IMR-90 (cell line): ENCODE measurements at regions not wholly inside any gene's neighbourhood (a gene's known extent, or its start where the extent isn't known, plus 50 kb on each side); places are given as distances from the start of the nearest gene placed in this dataset.

Experiments used
- ATAC-seq: fragments of 200-7000 bp; cut with Tn5 transposase; 2 replicates; pipeline ENCODE4 v1.9.1; 2020; ENCODE audit warnings: low read depth, mild to moderate bottlenecking, moderate library complexity
- BruUV-seq: library from RNA; stranded (reverse); fragments of 400-500 nt; replicated peaks from 2 replicates; lab custom pipeline; 2021; lab: Mats Ljungman, UMichigan
- CTCF ChIA-PET: fragments of 300-600 bp; formaldehyde crosslinking; extraction: SDS; loops from one replicate; lab custom pipeline; 2021; ENCODE audit warnings: antibody characterized with exemption; lab: Yijun Ruan, JAX
- POLR2A ChIA-PET: fragments of 300-600 bp; sonication (Branson Sonifier 250); formaldehyde crosslinking; loops from one replicate; lab custom pipeline; 2022; ENCODE audit warnings: antibody characterized with exemption; ENCODE audit not compliant: unreplicated experiment; lab: Charles Lee
- DNase-seq: peaks from one replicate; pipeline ENCODE4 v3.0.0; 2013
- H2AFZ ChIP-seq: replicated peaks from 2 replicates; pipeline ENCODE3; 2013; ENCODE audit warnings: low read length, mild to moderate bottlenecking; ENCODE audit not compliant: poor library complexity
- H2AK5ac ChIP-seq: 2 replicates; pipeline ENCODE4 v1.6.1; 2013; ENCODE audit warnings: low read depth, low read length, inconsistent platforms
- H2AK9ac ChIP-seq: replicated peaks from 2 replicates; pipeline ENCODE3; 2013; ENCODE audit warnings: mild to moderate bottlenecking, low read depth, low read length, moderate library complexity; ENCODE audit not compliant: poor library complexity
- H2BK120ac ChIP-seq: 2 replicates; pipeline ENCODE4 v1.6.1; 2013; ENCODE audit warnings: low read depth, low read length, inconsistent platforms
- H2BK15ac ChIP-seq: 3 replicates; pipeline ENCODE4 v1.6.1; 2013; ENCODE audit warnings: low read depth, low read length, inconsistent platforms
- H2BK20ac ChIP-seq: 2 replicates; pipeline ENCODE4 v1.6.1; 2013; ENCODE audit warnings: low read depth, mild to moderate bottlenecking, inconsistent platforms, low read length, moderate library complexity
- H2BK5ac ChIP-seq: 2 replicates; pipeline ENCODE4 v1.6.1; 2013; ENCODE audit warnings: mild to moderate bottlenecking, low read depth, low read length, inconsistent platforms; ENCODE audit not compliant: poor library complexity, severe bottlenecking
- H3K14ac ChIP-seq: replicated peaks from 2 replicates; pipeline ENCODE4 v1.6.1; 2013; ENCODE audit warnings: low read depth, low read length, inconsistent platforms
- H3K18ac ChIP-seq: 2 replicates; pipeline ENCODE4 v1.6.1; 2013; ENCODE audit warnings: low read depth, low read length, control low read depth
- H3K23ac ChIP-seq: 2 replicates; pipeline ENCODE4 v1.6.1; 2013; ENCODE audit warnings: low read depth, low read length, inconsistent platforms
- H3K27ac ChIP-seq: 2 replicates; pipeline ENCODE4 v1.5.1; 2013; ENCODE audit warnings: mild to moderate bottlenecking, control low read depth, low read length; ENCODE audit not compliant: insufficient read depth
- H3K27me3 ChIP-seq: 2 replicates; pipeline ENCODE4 v1.6.1; 2013; ENCODE audit warnings: low read length; ENCODE audit not compliant: control insufficient read depth, insufficient read depth
- H3K36me3 ChIP-seq: 2 replicates; pipeline ENCODE4 v1.6.1; 2013; ENCODE audit warnings: low read length, mixed read lengths; ENCODE audit not compliant: control insufficient read depth, insufficient read depth
- H3K4ac ChIP-seq: 2 replicates; pipeline ENCODE4 v1.6.1; 2013; ENCODE audit warnings: low read depth, low read length, inconsistent platforms
- H3K4me1 ChIP-seq: 2 replicates; pipeline ENCODE4 v1.6.1; 2013; ENCODE audit warnings: low read length, mixed read lengths; ENCODE audit not compliant: control insufficient read depth, insufficient read depth
- H3K4me2 ChIP-seq: 2 replicates; pipeline ENCODE4 v1.6.1; 2013; ENCODE audit warnings: low read depth, mild to moderate bottlenecking, control low read depth, low read length, moderate library complexity
- H3K4me3 ChIP-seq: 2 replicates; pipeline ENCODE4 v1.5.1; 2013; ENCODE audit warnings: low read depth, mild to moderate bottlenecking, control low read depth, low read length, moderate library complexity; ENCODE audit not compliant: insufficient read depth
- H3K56ac ChIP-seq: 2 replicates; pipeline ENCODE4 v1.6.1; 2013; ENCODE audit warnings: low read length, inconsistent platforms; ENCODE audit not compliant: insufficient read depth; ENCODE audit errors: extremely low read depth
- H3K79me1 ChIP-seq, 2 experiments: 2 replicates each; pipeline ENCODE4 v1.6.1; 2013; ENCODE audit warnings: low read length in 2 of 2, inconsistent platforms in 1 of 2, low read depth in 1 of 2
- H3K9ac ChIP-seq: 2 replicates; pipeline ENCODE4 v1.6.1; 2013; ENCODE audit warnings: low read depth, low read length, control low read depth
- H3K9me1 ChIP-seq: 2 replicates; pipeline ENCODE4 v1.6.1; 2013; ENCODE audit warnings: low read length, inconsistent platforms; ENCODE audit not compliant: insufficient read depth
- H3K9me3 ChIP-seq: 2 replicates; pipeline ENCODE4 v1.6.1; 2013; ENCODE audit warnings: low read length; ENCODE audit not compliant: control insufficient read depth, insufficient read depth
- H4K20me1 ChIP-seq: 2 replicates; pipeline ENCODE4 v1.6.1; 2013; ENCODE audit warnings: low read length, inconsistent platforms; ENCODE audit not compliant: insufficient read depth
- H4K5ac ChIP-seq: 2 replicates; pipeline ENCODE4 v1.6.1; 2013; ENCODE audit warnings: mild to moderate bottlenecking, low read depth, low read length, control low read depth
- H4K8ac ChIP-seq, 2 experiments: 2 replicates each; pipeline ENCODE4 v1.6.1; 2013; ENCODE audit warnings: low read depth in 2 of 2, low read length in 2 of 2, control low read depth in 1 of 2, inconsistent platforms in 1 of 2
- H4K91ac ChIP-seq: 2 replicates; pipeline ENCODE4 v1.6.1; 2013; ENCODE audit warnings: low read depth, low read length, inconsistent platforms; ENCODE audit not compliant: insufficient read depth
- BHLHE40 ChIP-seq: fragments of 150-350 bp; IDR thresholded peaks from 2 replicates; pipeline ENCODE4 v1.6.1; 2016; ENCODE audit warnings: mild to moderate bottlenecking, low read depth, low read length
- CEBPB ChIP-seq: IDR thresholded peaks from 2 replicates; pipeline ENCODE4 v1.6.1; 2012; ENCODE audit warnings: low read depth, low read length, improper control_type of control experiment
- CHD1 ChIP-seq: IDR thresholded peaks from 2 replicates; pipeline ENCODE4 v1.6.1; 2012; ENCODE audit warnings: low read depth, low read length, improper control_type of control experiment
- CTCF ChIP-seq: conservative IDR thresholded peaks from 2 replicates; pipeline ENCODE4 v1.5.1; 2012; ENCODE audit warnings: mild to moderate bottlenecking, low read depth, low read length, improper control_type of control experiment
- ELK1 ChIP-seq: fragments of 150-350 bp; IDR thresholded peaks from 2 replicates; pipeline ENCODE4 v1.6.1; 2016; ENCODE audit warnings: low read depth, mild to moderate bottlenecking, low read length, moderate library complexity, borderline replicate concordance
- FOS ChIP-seq: fragments of 150-350 bp; IDR thresholded peaks from 2 replicates; pipeline ENCODE4 v1.6.1; 2016; ENCODE audit warnings: low read depth, low read length
- MAFK ChIP-seq: IDR thresholded peaks from 2 replicates; pipeline ENCODE4 v1.6.1; 2012; ENCODE audit warnings: low read depth, low read length, improper control_type of control experiment
- MAZ ChIP-seq: IDR thresholded peaks from 2 replicates; pipeline ENCODE4 v1.6.1; 2012; ENCODE audit warnings: low read depth, mild to moderate bottlenecking, low read length, improper control_type of control experiment, moderate library complexity, borderline replicate concordance
- MXI1 ChIP-seq: IDR thresholded peaks from 2 replicates; pipeline ENCODE4 v1.6.1; 2012; ENCODE audit warnings: low read depth, mild to moderate bottlenecking, low read length, moderate library complexity, borderline replicate concordance
- NFE2L2 ChIP-seq: fragments of 150-350 bp; IDR thresholded peaks from 2 replicates; pipeline ENCODE4 v1.6.1; 2016; ENCODE audit warnings: low read depth, mild to moderate bottlenecking, low read length
- POLR2A ChIP-seq: IDR thresholded peaks from 2 replicates; pipeline ENCODE4 v1.6.1; 2012; ENCODE audit warnings: mild to moderate bottlenecking, low read depth, low read length
- RAD21 ChIP-seq: IDR thresholded peaks from 2 replicates; pipeline ENCODE4 v1.6.1; 2012; ENCODE audit warnings: low read length, improper control_type of control experiment
- RCOR1 ChIP-seq: IDR thresholded peaks from 2 replicates; pipeline ENCODE4 v1.6.1; 2012; ENCODE audit warnings: mild to moderate bottlenecking, low read length, improper control_type of control experiment; ENCODE audit not compliant: insufficient replicate concordance
- RFX5 ChIP-seq: IDR thresholded peaks from 2 replicates; pipeline ENCODE4 v1.8.0; 2012; ENCODE audit warnings: low read depth, mild to moderate bottlenecking, low read length, moderate library complexity
- SMC3 ChIP-seq: fragments of 150-350 bp; IDR thresholded peaks from 2 replicates; pipeline ENCODE4 v1.6.1; 2016; ENCODE audit warnings: low read depth, mild to moderate bottlenecking, antibody characterized with exemption, low read length, moderate library complexity
- USF2 ChIP-seq: fragments of 150-350 bp; IDR thresholded peaks from 2 replicates; pipeline ENCODE4 v1.6.1; 2017; ENCODE audit warnings: mild to moderate bottlenecking, antibody characterized with exemption, low read length, low read depth
- WGBS, 2 experiments: methylation state at CpG; one replicate each; pipeline versions ENCODE4 v1.1.5 to v1.1.7; 2013; ENCODE audit warnings: missing lambda C conversion rate in 2 of 2; ENCODE audit not compliant: insufficient read length in 1 of 2; ENCODE audit errors: extremely low coverage in 2 of 2; 5-methylcytosine and 5-hydroxymethylcytosine counted together
- dilution Hi-C: fragments of 300-500 bp; cut with HindIII; formaldehyde crosslinking; loops from one replicate; pipeline ENCODE4 v1.14.3; 2018; ENCODE audit warnings: low sequenced_read_pairs; ENCODE audit not compliant: unreplicated experiment
- in situ Hi-C: fragments of 300-500 bp; cut with MboI; formaldehyde crosslinking; loops from 3 replicates; pipeline ENCODE4 v1.14.3; 2019; ENCODE audit warnings: low sequenced_read_pairs, inconsistent platforms, mixed read lengths
- intact Hi-C: fragments of 100-400 bp; cut with micrococcal nuclease; formaldehyde crosslinking; loops from 2 replicates; pipeline ENCODE4 v1.10.0; 2022

GRCh38 chrX:52576946-52577345 is 60.1 kb upstream of the XAGE1B start:
- no peak for ATAC-seq
- in situ Hi-C loops, result loop anchor here (25.0 kb wide), 1 partner anchor 410 kb away; no protein-coding TSS in a partner anchor
- BruUV-seq, result no TSS peak

More at GRCh38 chrX:52576946-52577345, 60.1 kb upstream of the XAGE1B start:
- no peak for DNase-seq
- H3K4me1 ChIP-seq, result no peaks in the 10 kb centered on the region
- H2BK15ac ChIP-seq, result no peak overlapping the region
- POLR2A ChIA-PET, result no interaction called here
- H3K9me1 ChIP-seq, result no peaks in the 10 kb centered on the region
- WGBS, 2 experiments, result no CpG with 5 or more reads among the region's 8 CpGs
- H3K23ac ChIP-seq, result no peak overlapping the region
- H3K4me2 ChIP-seq, result no peak overlapping the region
- H3K27ac ChIP-seq, result no peak overlapping the region
- no peak overlapping the region for H3K9ac ChIP-seq
- no peak overlapping the region for H4K91ac ChIP-seq
- peaks cover 21% of the 10 kb centered on the region for H3K27me3 ChIP-seq
- no peak overlapping the region for H2AK5ac ChIP-seq
- H3K56ac ChIP-seq, result no peak overlapping the region
- no peaks in the 10 kb centered on the region for H4K20me1 ChIP-seq
- H4K8ac ChIP-seq, result no peak overlapping the region
- no peak overlapping the region for H2AFZ ChIP-seq
- peak overlapping the region; percentile 39 for H2AK9ac ChIP-seq
- no peak overlapping the region for H3K4ac ChIP-seq
- H2BK20ac ChIP-seq, result no peak overlapping the region
- no peak overlapping the region for H3K4me3 ChIP-seq
- dilution Hi-C loops, result no loop called here
- no peak overlapping the region for H3K18ac ChIP-seq
- CTCF ChIA-PET, result no interaction called here
- no peak for TF ChIP-seq MXI1
- TF ChIP-seq CEBPB, result no peak
- no peak for TF ChIP-seq CTCF
- no peak for TF ChIP-seq MAZ
- TF ChIP-seq BHLHE40, result no peak
- no peak for TF ChIP-seq MAFK
- TF ChIP-seq NFE2L2, result no peak
- TF ChIP-seq RFX5, result no peak
- TF ChIP-seq RAD21, result no peak
- no peak for TF ChIP-seq USF2
- no peak for TF ChIP-seq CHD1
- no peak for TF ChIP-seq SMC3
- no peak for TF ChIP-seq ELK1
- no peak for TF ChIP-seq POLR2A
- TF ChIP-seq RCOR1, result no peak
- no peak for TF ChIP-seq FOS
- no peak overlapping the region for H2BK5ac ChIP-seq
- H4K5ac ChIP-seq, result no peak overlapping the region
- no peak overlapping the region for H2BK120ac ChIP-seq
- intact Hi-C loops, result no loop called here
- no peaks in the 10 kb centered on the region for H3K79me1 ChIP-seq
- H3K36me3 ChIP-seq, result no peaks in the 10 kb centered on the region
- no peak overlapping the region for H3K14ac ChIP-seq
- no peaks in the 10 kb centered on the region for H3K9me3 ChIP-seq
